ENCODE measurements at regions not wholly inside any gene's neighbourhood (a gene's known extent, or its start where the extent isn't known, plus 50 kb on each side); places are given as distances from the start of the nearest gene placed in this dataset.

GRCh38 chr2:145116834-145117725, 597.2 kb upstream of the ZEB2 start:
- Histone ChIP-seq H3K4me1 (no peaks in the 10 kb centered on the region), H3K27ac (no peak overlapping the region), H3K27me3 (no peaks in the 10 kb centered on the region), H3K4me3 (replicated peaks in 1 of 3) (no peak overlapping the region), H3K36me3 (no peaks in the 10 kb centered on the region), H3K9me3 (no peaks in the 10 kb centered on the region)
- WGBS, 2 donors, result 63 to 70% methylated on average over 5 of the region's 5 CpGs
- TF ChIP-seq POLR2A (IDR thresholded peaks at IDR 0.05) (no peak), CTCF (IDR thresholded peaks at IDR 0.05) (no peak)
- DNase-seq, result no peak
- intact Hi-C loops (cut with DNase I), result no loop called here

- H3K4me3 ChIP-seq (replicated peaks in 1 of 3), result no peak overlapping the region
- DNase-seq, result no peak
- WGBS, 2 donors, result 93 to 96% methylated on average over 2 of the region's 2 CpGs
- no peaks in the 10 kb centered on the region for H3K4me1 ChIP-seq
- H3K9me3 ChIP-seq, result no peaks in the 10 kb centered on the region
- H3K36me3 ChIP-seq, result no peaks in the 10 kb centered on the region
- intact Hi-C loops (cut with DNase I), result no loop called here
- no peaks in the 10 kb centered on the region for H3K27me3 ChIP-seq
- H3K27ac ChIP-seq, result no peak overlapping the region
- TF ChIP-seq CTCF (IDR thresholded peaks at IDR 0.05) (no peak), POLR2A (IDR thresholded peaks at IDR 0.05) (no peak)
Observed at GRCh38 chr2:145116056-145116455, 596.1 kb upstream of the ZEB2 start.

- TF ChIP-seq POLR2A (IDR thresholded peaks at IDR 0.05) (no peak), CTCF (IDR thresholded peaks at IDR 0.05) (no peak)
- no peak overlapping the region for H3K4me3 ChIP-seq (replicated peaks in 1 of 3)
- WGBS, 2 donors, result 56 to 64% methylated on average over 2 of the region's 2 CpGs
- intact Hi-C loops (cut with DNase I), result no loop called here
- no peaks in the 10 kb centered on the region for H3K36me3 ChIP-seq
- DNase-seq, result no peak
- no peak overlapping the region for H3K27ac ChIP-seq
- H3K9me3 ChIP-seq, result no peaks in the 10 kb centered on the region
- H3K27me3 ChIP-seq, result no peaks in the 10 kb centered on the region
- H3K4me1 ChIP-seq, result no peaks in the 10 kb centered on the region
Observed at GRCh38 chr2:145114726-145115125, 594.8 kb upstream of the ZEB2 start.

- peaks cover 5 to 10% of the 10 kb centered on the region in 2 donors for H3K4me1 ChIP-seq
- no peak overlapping the region for H3K27ac ChIP-seq
- H3K36me3 ChIP-seq, result no peaks in the 10 kb centered on the region
- no peak for TF ChIP-seq CTCF (IDR thresholded peaks at IDR 0.05)
- no peak for TF ChIP-seq POLR2A (IDR thresholded peaks at IDR 0.05)
- H3K9me3 ChIP-seq, result no peaks in the 10 kb centered on the region
- H3K27me3 ChIP-seq, result no peaks in the 10 kb centered on the region
- no peak overlapping the region for H3K4me3 ChIP-seq (replicated peaks in 1 of 3)
- no peak for DNase-seq
- intact Hi-C loops (cut with DNase I), result no loop called here
Observed at GRCh38 chr2:145112467-145112866, 592.5 kb upstream of the ZEB2 start.

GRCh38 chr2:145110668-145111356, 590.9 kb upstream of the ZEB2 start:
- Histone ChIP-seq H3K36me3 (no peaks in the 10 kb centered on the region), H3K4me3 (replicated peaks in 1 of 3) (no peak overlapping the region), H3K4me1 (peaks cover 5 to 10% of the 10 kb centered on the region in 2 donors), H3K9me3 (no peaks in the 10 kb centered on the region), H3K27ac (no peak overlapping the region), H3K27me3 (no peaks in the 10 kb centered on the region)
- intact Hi-C loops (cut with DNase I), result no loop called here
- WGBS, 2 donors, result 90 to 95% methylated on average over 3 of the region's 3 CpGs
- no peak for DNase-seq
- TF ChIP-seq CTCF (IDR thresholded peaks at IDR 0.05) (no peak), POLR2A (IDR thresholded peaks at IDR 0.05) (no peak)
